GM19463 (cell line): ENCODE measurements at regions not wholly inside any gene's neighbourhood (a gene's known extent, or its start where the extent isn't known, plus 50 kb on each side); places are given as distances from the start of the nearest gene placed in this dataset.

ENCODE experiments used
- ATAC-seq: cut with Tn5 transposase; IDR thresholded peaks from one replicate; pipeline ENCODE4 v1.9.1; 2021; ENCODE audit warnings: mild to moderate bottlenecking, moderate library complexity; ENCODE audit not compliant: unreplicated experiment

DNA sequence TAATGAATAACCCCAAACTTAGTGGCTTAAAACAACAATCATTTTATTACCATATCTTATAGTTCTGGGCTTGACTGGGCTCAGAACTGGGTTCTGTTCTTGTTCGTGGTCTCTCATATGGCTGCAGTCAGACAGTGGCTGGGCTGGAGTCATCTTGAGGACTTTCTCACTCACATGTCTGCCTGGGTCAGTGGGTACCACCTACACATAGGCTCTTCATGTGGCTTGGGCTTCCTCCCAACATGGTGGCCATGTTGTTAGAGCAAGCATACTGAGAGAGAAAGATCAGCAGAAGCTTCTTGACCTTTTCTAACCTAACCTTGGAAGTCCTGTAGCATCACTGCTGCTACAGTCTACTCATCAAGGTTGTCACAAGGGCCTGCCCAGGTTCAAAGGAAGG, 158.6 kb upstream of the SDK2 start:
- no peak for ATAC-seq

DNA sequence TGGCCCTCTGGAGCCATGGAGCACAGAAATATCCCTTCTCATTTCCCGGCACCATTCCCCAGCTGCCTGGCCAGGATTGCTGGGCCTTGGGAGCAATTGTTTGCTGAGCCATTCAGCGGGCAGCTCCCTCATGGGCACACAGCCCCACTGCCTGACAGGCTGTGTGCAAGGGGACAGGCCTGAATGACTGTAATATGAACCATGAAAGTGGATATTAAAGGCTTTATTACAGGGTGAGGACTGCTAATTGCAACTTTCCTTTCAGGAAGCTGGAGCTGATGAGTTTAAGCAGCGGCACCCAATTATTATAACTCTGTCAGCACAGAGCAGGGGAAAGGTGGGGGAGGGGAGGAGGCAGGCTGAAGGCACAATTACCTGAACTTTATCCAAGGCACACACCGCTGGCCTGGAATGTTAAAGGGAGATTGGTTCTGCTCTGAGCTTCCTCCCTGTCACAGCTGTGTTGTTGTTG, 159.8 kb upstream of the SDK2 start:
- ATAC-seq = no peak

DNA sequence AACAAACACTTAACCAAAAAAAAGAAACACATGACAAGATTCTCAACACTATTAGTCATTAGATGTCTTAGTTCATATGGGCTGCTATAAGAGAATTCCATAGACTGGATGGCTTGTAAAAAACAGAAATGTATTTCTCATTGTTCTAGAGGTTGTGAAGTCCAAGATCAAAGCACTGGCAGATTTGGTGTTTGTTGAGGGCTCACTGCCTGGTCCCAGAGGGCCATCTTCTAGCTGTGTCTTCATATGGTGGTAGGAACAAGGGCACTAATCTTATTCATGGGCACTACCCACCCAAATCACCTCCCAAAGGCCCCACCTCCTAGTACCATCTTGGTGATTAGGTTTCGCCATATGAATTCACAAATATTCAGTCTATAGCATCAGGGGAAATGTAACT, 162.5 kb upstream of the SDK2 start:
- ATAC-seq = no peak

GRCh38 chr17:73813201-73813600, 169.0 kb upstream of the SDK2 start:
- ATAC-seq = no peak

DNA sequence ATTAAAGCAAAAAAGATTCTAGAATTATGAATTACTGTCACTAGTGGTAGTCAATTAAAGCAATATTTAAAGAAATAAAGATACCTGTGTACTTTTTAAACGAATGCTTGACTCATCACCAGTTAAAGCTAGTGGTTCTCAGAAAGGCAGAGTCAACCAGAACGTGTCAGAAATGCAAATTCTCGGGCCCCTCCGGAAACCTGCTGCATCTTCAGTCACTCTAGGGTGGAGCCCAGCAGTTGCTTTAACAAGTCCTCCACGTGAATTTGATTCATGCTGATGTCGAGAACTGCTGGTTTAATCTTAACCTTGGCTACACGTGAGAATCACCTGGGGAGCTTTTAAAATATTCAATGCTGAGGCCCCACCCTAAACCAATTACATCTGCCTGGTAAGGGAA, 169.8 kb upstream of the SDK2 start:
- no peak for ATAC-seq

DNA sequence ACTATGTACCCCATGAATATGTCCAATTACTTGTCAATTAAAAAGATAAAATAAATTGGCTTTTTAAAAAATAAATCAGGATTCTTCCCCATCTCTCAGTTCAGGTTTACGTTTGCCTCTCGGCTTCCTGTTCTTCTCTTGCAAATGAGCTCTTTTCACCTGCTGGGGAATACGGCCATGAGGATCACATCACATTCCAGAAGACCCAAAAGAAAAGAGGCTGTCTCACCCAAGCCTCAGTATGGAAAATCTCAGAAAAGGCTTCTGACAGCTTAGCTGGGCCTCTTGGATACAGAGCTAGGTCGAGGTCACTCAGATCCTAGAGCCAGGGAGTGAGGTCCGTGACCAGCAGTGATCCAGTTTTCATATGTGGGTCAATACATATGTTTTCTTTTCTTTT, 171.2 kb upstream of the SDK2 start:
- no peak for ATAC-seq

DNA sequence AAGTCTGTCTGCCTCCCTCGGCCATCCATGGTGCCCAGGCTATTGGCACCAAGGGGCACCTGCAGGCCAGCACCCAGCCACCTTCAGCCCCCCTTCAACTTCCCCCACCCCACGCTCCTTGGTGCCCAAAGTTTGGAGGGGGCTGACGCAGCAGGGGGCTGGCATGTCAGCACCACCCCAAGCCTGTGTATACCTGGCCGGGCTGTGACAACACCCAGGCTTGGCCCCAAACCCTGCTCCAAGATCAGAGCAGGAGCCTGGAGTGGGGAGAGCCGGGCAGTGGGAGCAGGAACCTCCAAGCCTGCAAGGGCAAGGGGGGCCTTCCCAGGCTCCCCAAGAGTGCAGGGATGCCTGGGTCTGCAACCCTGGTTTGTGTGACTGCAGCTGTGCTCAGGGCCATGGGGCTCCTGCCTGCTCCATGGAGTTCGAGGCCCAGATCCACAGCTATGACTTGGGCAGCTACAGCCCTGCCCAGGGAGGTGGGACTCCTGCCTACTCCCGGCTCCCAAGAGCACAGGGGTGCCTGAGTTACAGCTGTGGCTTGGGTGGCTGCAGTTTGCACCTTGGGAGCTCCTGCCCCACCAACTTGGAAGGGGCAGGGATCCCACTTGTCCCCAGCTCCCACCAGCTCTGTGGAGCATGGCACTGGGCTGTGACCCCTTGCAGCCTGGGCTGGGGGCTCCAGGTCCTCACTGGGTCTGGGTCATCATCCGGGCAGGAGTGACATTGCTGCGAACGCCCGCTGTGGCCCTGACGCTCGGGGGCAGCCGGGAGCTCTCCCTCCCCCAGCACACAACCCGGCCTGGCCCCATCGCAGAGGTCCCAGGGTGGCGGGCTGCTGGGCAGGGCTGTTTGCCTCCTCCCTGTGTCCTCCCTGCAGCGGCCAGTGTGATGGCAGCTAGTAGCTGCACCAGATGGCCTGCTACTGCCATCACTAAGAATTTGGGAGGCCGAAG, 175.5 kb upstream of the SDK2 start:
- ATAC-seq = no peak

GRCh38 chr17:73820686-73821448, 176.6 kb upstream of the SDK2 start:
- no peak for ATAC-seq

DNA sequence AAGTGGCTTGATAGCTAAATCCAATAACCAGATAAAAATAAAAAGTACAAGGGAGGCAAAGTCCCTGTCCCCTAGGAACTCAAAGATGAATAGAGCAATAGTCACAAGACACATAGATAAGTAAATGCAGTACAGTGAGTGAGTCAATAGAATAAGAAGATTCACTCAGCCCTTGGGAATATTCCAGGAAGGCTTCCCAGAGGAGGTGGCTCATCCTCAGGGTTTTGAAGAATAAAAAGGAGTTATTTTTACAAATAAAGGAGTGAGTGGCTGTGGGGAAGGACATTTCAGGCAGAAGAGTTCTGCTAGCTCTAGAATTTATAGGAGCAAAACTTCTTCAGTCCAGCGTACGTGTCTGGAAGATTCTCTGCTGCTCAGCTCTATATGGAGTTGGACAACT, 177.4 kb upstream of the SDK2 start:
- ATAC-seq = no peak

- no peak for ATAC-seq
Measured at GRCh38 chr17:73822371-73822770, 178.1 kb upstream of the SDK2 start.

DNA sequence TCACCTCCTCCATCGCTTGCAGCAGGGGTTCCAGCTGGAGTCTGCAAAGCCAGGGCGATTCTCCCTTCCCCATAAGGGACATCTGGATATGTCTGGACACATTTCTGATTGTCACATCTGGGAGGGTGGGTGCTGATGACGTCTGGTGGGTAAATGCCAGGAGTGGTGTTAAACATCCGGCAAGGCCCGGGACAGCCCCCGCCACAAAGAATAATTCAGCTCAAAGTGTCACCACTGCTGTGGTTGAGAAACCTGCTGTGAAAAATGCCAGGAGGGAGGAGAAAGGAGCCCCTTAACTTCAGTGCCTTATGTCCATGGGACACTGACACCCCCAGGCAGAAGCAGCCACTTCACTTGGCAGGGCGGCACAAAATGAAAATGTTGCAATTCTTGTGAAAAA, 179.4 kb upstream of the SDK2 start:
- ATAC-seq = no peak

DNA sequence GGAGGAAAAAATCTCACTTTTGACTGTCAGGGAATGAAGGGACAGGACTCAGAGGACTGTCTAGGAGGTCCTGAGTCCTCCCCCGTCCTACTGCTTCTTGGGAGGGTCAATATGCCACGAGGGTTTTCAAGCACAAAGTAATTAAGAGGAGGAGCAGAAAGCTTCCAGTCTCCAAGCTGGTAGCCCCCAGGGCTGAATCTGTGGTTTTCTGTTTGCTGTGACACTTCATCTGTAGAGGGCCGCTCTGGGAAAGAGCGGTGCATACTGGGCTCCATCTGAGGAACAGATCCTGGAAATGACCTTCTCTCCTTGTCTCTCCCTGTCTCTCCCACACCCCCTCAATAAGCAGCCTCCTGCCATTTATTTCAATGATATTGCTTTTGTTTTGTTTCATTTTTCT, 180.1 kb upstream of the SDK2 start:
- no peak for ATAC-seq

- ATAC-seq = no peak
Measured at GRCh38 chr17:73826181-73826871, 182.1 kb upstream of the SDK2 start.

DNA sequence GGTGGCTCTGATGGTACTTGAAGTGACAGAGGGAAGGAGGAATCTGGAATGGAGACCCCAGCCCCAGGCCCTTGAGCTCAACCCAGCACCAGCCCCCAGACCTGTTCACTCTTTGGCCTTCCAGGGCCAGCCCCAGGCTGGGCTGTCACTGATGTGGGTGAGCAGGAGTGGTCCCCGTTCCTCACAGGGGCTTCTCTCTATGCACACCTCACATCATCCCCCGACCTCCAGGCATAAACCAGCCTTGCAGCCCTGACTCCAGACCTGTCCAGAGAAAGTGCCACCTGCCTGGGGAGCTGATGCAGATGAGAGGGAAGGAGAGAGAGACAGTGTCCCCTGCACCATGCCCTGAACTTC, 182.6 kb upstream of the SDK2 start:
- ATAC-seq = no peak

DNA sequence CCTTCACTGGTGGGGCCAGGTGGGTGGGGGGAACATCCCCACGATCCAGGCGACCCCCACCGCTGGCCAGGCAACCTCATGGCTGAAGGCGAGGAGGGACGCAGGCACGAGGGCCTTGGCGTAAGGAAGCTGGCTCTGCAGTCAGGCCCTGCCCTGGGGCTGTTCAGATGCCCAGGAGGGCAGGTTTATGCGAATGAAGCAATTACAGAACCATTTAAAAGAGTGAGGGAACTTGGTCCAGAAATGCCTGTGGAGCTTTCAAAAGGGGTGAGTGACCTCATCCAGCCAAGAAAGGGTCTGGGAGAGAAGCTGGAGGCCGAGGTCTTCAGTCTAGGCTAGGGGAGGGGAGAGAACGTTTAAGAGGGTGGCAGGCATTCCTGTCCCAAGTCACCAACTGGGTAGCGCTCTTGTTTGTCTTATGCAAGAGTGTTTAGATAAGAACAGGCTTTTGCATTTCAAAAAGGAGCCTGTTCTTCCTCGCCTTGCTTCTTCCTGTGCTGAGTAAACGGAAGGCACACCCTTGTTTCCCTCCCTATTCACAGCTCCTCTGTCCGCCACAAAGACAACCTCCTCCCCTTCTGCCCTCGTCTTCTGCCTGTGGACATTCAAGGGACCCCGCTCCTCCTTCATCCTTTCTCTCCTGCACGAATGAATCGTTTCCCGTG, 183.5 kb upstream of the SDK2 start:
- ATAC-seq = no peak

DNA sequence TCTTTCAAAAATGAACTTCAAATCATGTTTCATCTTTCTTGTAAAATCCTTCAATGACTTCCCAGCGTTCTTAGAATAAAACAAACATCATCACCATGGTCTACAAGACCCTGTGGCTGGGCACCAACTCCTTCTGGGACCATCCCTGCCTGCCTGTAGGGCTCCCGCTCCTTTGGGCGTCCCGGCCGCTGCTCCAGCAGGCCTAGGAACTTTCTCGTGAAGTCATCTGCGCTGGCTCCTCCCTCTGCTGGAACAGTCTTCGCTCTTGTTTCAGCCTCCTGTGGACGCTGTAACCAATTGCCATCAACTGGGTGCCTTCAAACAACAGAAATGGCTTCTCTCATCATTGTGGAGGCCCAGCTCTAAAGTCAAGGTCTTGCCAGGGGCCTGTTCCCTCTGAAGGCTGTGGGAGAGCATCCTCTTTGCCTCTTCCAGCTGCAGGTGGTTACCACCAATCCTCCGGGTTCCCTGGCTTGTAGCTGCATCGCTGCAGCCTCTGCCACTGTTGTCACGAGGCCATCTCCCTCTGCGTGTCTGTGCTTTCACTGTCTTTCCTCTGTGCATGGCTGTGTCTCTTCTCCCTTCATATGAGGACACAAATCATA, 185.5 kb upstream of the SDK2 start:
- ATAC-seq = no peak

GRCh38 chr17:73831699-73832098, 187.5 kb upstream of the SDK2 start:
- ATAC-seq = no peak

DNA sequence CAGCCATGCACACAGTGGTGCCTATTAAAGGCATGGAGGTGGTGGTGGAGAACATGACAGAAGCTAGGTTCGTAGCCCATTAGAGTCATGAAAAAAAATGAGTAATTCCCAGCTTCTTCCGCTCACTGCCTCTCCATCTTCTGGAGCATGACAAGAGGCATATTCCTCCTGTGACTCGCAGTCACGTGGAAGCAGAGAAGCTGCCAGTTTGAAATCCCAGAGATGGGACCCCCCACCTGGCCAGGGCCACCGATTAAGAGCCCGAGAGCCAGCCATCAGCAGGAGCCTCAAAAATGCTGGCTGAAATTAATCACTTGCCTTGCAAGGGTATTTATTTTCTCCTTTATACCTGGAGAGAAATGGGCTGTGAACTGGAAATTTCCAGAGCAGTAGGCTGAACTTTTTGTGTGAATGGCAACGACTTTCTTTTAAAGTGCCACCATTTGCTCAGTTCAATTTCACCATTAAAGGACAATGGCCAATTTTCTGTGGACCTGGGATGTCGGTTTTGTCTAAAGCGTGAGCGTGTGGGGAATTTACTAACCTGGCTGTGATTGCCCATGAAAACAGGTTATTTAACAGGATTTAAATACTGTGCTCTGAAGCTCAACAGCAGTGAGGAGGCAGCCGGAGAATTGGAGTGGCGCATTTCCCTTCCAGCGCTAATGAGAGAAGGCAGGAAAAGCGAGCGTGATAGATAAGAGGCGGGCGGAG, 189.7 kb upstream of the SDK2 start:
- ATAC-seq = no peak

- no peak for ATAC-seq
Measured at GRCh38 chr17:73834684-73835343, 190.6 kb upstream of the SDK2 start.
